HG03108 (cell line): ENCODE measurements at regions not wholly inside any gene's neighbourhood (a gene's known extent, or its start where the extent isn't known, plus 50 kb on each side); places are given as distances from the start of the nearest gene placed in this dataset.

ENCODE experiments used
- ATAC-seq: cut with Tn5 transposase; IDR thresholded peaks from one replicate; pipeline ENCODE4 v1.9.1; 2021; ENCODE audit warnings: moderate library complexity; ENCODE audit not compliant: unreplicated experiment

GRCh38 chr6:117167520-117168271 is 97.7 kb upstream of the VGLL2 start:
- ATAC-seq, result no peak

GRCh38 chr6:117168296-117169063 is 96.9 kb upstream of the VGLL2 start:
- no peak for ATAC-seq

GRCh38 chr6:117169064-117169665 is 96.2 kb upstream of the VGLL2 start:
- no peak for ATAC-seq

- ATAC-seq, result no peak
These were observed 95.5 kb upstream of the VGLL2 start for GRCh38 chr6:117169781-117170281.

GRCh38 chr6:117174835-117175360 is 90.5 kb upstream of the VGLL2 start:
- ATAC-seq, result no peak

- ATAC-seq, result no peak
These were observed 76.6 kb upstream of the VGLL2 start for GRCh38 chr6:117188627-117189201.

GRCh38 chr6:117191009-117191408 is 74.3 kb upstream of the VGLL2 start:
- no peak for ATAC-seq

- no peak for ATAC-seq
These were observed 73.9 kb upstream of the VGLL2 start for GRCh38 chr6:117191448-117191847.

GRCh38 chr6:117194271-117194670 is 71.1 kb upstream of the VGLL2 start:
- no peak for ATAC-seq

GRCh38 chr6:117194978-117195377 is 70.4 kb upstream of the VGLL2 start:
- no peak for ATAC-seq

- ATAC-seq, result no peak
These were observed 69.6 kb upstream of the VGLL2 start for GRCh38 chr6:117195728-117196127.

GRCh38 chr6:117200067-117200466 is 65.3 kb upstream of the VGLL2 start:
- ATAC-seq, result no peak

- no peak for ATAC-seq
These were observed 60.5 kb upstream of the VGLL2 start for GRCh38 chr6:117204903-117205302.

- no peak for ATAC-seq
These were observed 59.5 kb upstream of the VGLL2 start for GRCh38 chr6:117205876-117206275.

- ATAC-seq, result no peak
These were observed 58.8 kb upstream of the VGLL2 start for GRCh38 chr6:117206522-117206921.

GRCh38 chr6:117206944-117207687 is 58.2 kb upstream of the VGLL2 start:
- no peak for ATAC-seq

- ATAC-seq, result no peak
These were observed 55.1 kb upstream of the VGLL2 start for GRCh38 chr6:117210279-117210678.

- ATAC-seq, result no peak
These were observed 49.8 kb upstream of the VGLL2 start for GRCh38 chr6:117215353-117216090.
